Left lung (tissue), 4 donors: ENCODE measurements at regions not wholly inside any gene's neighbourhood (a gene's known extent, or its start where the extent isn't known, plus 50 kb on each side); places are given as distances from the start of the nearest gene placed in this dataset.

Experiments used
- ATAC-seq: fragments of 200-7000 bp; cut with Tn5 transposase; one replicate; pipeline ENCODE4 v1.9.1; 2020; ENCODE audit warnings: moderate library complexity
- DNase-seq, 4 donors: peaks; one replicate each; pipeline ENCODE4 v3.0.0-alpha.2; 2013 to 2020
- H3K27ac ChIP-seq, 2 donors: fragments of 200-600 bp; sonication (generic) in 1 of 2; one replicate each; pipeline versions ENCODE4 v1.5.0 to v1.8.0; 2020 to 2021
- H3K27me3 ChIP-seq, 2 donors: fragments of 200-600 bp; sonication (generic) in 1 of 2; one replicate each; pipeline versions ENCODE4 v1.5.0 to v1.8.0; 2020 to 2021
- H3K36me3 ChIP-seq, 2 donors: fragments of 200-600 bp; sonication (generic) in 1 of 2; one replicate each; pipeline versions ENCODE4 v1.5.0 to v1.8.0; 2020 to 2021
- H3K4me1 ChIP-seq, 2 donors: fragments of 200-600 bp; one replicate each; pipeline ENCODE4 v1.8.0; 2021
- H3K4me3 ChIP-seq, 2 donors: fragments of 200-600 bp; sonication (generic) in 1 of 2; one replicate each; pipeline versions ENCODE4 v1.5.0 to v1.8.0; 2020 to 2021; ENCODE audit warnings: mild to moderate bottlenecking in 1 of 2
- H3K9me3 ChIP-seq, 2 donors: fragments of 200-600 bp; sonication (generic) in 1 of 2; one replicate each; pipeline versions ENCODE4 v1.5.0 to v1.8.0; 2020 to 2021
- intact Hi-C, 2 donors: fragments of 100-400 bp; cut with DNase I; formaldehyde crosslinking; loops; one replicate each; pipeline versions ENCODE4 v1.11.2 to v1.14.2; 2022
- TF ChIP-seq, protein P1 (sequence below), 2 donors: fragments of 200-600 bp; sonication (generic) in 1 of 2; IDR thresholded peaks; one replicate each; pipeline versions ENCODE4 v1.5.0 to v1.8.0; 2021; ENCODE audit warnings: antibody characterized with exemption in 2 of 2
- donor health status: DM: no; HTN: yes; CAD: no.
- donor health status: DM: no; HTN: no; CAD: no.

- Histone ChIP-seq H3K27me3 (no peaks in the 10 kb centered on the region), H3K9me3 (peaks cover 0 to 6% of the 10 kb centered on the region in 2 donors), H3K36me3 (no peaks in the 10 kb centered on the region), H3K4me1 (no peaks in the 10 kb centered on the region), H3K27ac (no peak overlapping the region), H3K4me3 (no peak overlapping the region)
- TF ChIP-seq, protein P1, sequence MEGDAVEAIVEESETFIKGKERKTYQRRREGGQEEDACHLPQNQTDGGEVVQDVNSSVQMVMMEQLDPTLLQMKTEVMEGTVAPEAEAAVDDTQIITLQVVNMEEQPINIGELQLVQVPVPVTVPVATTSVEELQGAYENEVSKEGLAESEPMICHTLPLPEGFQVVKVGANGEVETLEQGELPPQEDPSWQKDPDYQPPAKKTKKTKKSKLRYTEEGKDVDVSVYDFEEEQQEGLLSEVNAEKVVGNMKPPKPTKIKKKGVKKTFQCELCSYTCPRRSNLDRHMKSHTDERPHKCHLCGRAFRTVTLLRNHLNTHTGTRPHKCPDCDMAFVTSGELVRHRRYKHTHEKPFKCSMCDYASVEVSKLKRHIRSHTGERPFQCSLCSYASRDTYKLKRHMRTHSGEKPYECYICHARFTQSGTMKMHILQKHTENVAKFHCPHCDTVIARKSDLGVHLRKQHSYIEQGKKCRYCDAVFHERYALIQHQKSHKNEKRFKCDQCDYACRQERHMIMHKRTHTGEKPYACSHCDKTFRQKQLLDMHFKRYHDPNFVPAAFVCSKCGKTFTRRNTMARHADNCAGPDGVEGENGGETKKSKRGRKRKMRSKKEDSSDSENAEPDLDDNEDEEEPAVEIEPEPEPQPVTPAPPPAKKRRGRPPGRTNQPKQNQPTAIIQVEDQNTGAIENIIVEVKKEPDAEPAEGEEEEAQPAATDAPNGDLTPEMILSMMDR (IDR thresholded peaks at IDR 0.05) = no peak
- DNase-seq = no peak
- intact Hi-C loops = no loop called here
- ATAC-seq = no peak
Measured at GRCh38 chr4:97479388-97479787, 663.9 kb downstream of the STPG2 start.

DNA sequence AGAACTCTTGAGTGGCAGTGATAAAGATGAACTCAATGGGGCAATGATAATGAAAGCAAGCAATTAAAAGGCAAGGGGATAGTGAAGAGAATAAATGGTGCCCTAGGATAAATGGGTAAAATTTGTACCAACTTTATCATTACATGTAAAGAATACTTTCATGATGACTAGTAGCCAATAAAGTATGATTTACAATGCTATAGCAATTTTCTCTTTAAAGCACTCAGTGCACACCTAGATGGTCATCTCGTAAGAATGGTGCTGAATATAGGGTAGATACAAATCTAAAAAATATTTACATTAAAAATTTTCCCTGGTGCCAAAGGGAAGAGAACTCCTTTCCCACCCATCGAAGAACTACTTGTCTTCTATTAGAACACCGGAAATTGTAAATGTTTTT is 651.4 kb downstream of the STPG2 start:
- TF ChIP-seq, protein P1 (IDR thresholded peaks at IDR 0.05) = no peak
- H3K4me1 ChIP-seq = no peaks in the 10 kb centered on the region
- no peak overlapping the region for H3K4me3 ChIP-seq
- DNase-seq = no peak
- H3K27ac ChIP-seq = no peak overlapping the region
- no peak for ATAC-seq
- intact Hi-C loops = no loop called here
- no peaks in the 10 kb centered on the region for H3K36me3 ChIP-seq
- no peaks in the 10 kb centered on the region for H3K27me3 ChIP-seq
- no peaks in the 10 kb centered on the region for H3K9me3 ChIP-seq

GRCh38 chr4:97493815-97494518 is 649.3 kb downstream of the STPG2 start:
- TF ChIP-seq, protein P1 (IDR thresholded peaks at IDR 0.05) = no peak
- Histone ChIP-seq H3K4me1 (no peaks in the 10 kb centered on the region), H3K36me3 (no peaks in the 10 kb centered on the region), H3K27ac (no peak overlapping the region), H3K27me3 (no peaks in the 10 kb centered on the region), H3K4me3 (no peak overlapping the region), H3K9me3 (no peaks in the 10 kb centered on the region)
- DNase-seq (no peak), ATAC-seq (no peak)
- intact Hi-C loops = no loop called here

- H3K4me1 ChIP-seq = no peaks in the 10 kb centered on the region
- intact Hi-C loops = no loop called here
- TF ChIP-seq, protein P1 (IDR thresholded peaks at IDR 0.05) = no peak
- H3K36me3 ChIP-seq = no peaks in the 10 kb centered on the region
- ATAC-seq (no peak), DNase-seq (peak in 1 of 4 donors; percentile 10)
- H3K27me3 ChIP-seq = no peaks in the 10 kb centered on the region
- H3K27ac ChIP-seq = no peak overlapping the region
- H3K9me3 ChIP-seq = no peaks in the 10 kb centered on the region
- no peak overlapping the region for H3K4me3 ChIP-seq
Measured at GRCh38 chr4:97496298-97496873, 646.9 kb downstream of the STPG2 start.

DNA sequence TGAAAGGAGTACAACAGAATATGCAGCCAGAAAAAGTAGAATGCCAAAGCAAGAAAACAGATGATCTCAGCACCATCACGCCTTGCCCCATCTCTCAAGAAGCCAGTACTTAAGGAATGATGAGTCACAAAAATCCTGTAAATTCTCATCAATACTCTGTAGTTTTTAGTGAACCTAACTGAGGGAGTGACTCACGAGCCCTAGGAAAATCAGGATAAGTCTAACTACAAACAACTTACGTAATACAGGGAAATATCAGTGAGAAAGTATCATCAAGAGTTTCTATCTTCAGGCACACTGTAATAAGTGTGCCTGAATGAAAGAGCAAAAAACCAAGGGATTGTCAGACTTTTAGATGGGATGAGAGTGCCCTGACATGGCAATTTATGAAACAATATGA is 644.4 kb downstream of the STPG2 start:
- TF ChIP-seq, protein P1 (IDR thresholded peaks at IDR 0.05) = no peak
- ATAC-seq (no peak), DNase-seq (no peak)
- Histone ChIP-seq H3K9me3 (no peaks in the 10 kb centered on the region), H3K36me3 (no peaks in the 10 kb centered on the region), H3K4me1 (no peaks in the 10 kb centered on the region), H3K27ac (no peak overlapping the region), H3K4me3 (no peak overlapping the region), H3K27me3 (no peaks in the 10 kb centered on the region)
- intact Hi-C loops = no loop called here
